ENCODE measurements at regions not wholly inside any gene's neighbourhood (a gene's known extent, or its start where the extent isn't known, plus 50 kb on each side); places are given as distances from the start of the nearest gene placed in this dataset.

DNA sequence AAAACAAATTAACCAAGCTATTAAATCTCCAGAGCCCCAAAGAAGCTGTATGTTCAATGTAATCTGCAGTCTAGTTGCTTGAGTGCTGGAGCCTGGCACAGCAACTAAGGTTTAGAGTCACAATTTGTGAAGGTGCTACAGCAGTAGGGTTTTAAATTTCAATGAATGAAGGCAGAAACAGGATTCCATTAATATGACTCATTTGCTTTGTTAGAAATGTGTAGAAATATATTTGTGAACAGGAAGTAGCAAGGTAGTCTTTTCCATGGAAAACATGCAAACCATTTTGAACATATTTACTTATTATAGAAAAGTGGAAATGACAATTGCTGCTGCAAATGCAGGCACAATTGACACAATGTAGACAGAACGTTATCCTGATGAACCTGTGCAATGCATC lies 149.0 kb upstream of the STEAP4 start:
- ATAC-seq (ENCODE audit: low FRiP score) (no peak), DNase-seq (no peak)
- intact Hi-C loops (cut with DNase I), result no loop called here
- no peak overlapping the region for H3K27ac ChIP-seq (ENCODE audit: low read depth in 1 of 2, low read length in 2 of 2)
- WGBS, 2 donors, result 74 to 80% methylated on average over 1 of the region's 1 CpG
- H3K4me3 ChIP-seq (ENCODE audit: low read length in 2 of 2), result no peak overlapping the region
- no peaks in the 10 kb centered on the region for H3K4me1 ChIP-seq (ENCODE audit: control insufficient read depth in 1 of 2, insufficient read depth in 2 of 2, low read length in 2 of 2)
- H3K9me3 ChIP-seq (ENCODE audit: control insufficient read depth, low read length), result no peaks in the 10 kb centered on the region
- H3K36me3 ChIP-seq (ENCODE audit: control insufficient read depth in 1 of 2, insufficient read depth in 2 of 2, low read length in 1 of 2), result no peaks in the 10 kb centered on the region
- H3K27me3 ChIP-seq (ENCODE audit: control insufficient read depth in 1 of 2, insufficient read depth in 2 of 2, low read length in 1 of 2), result no peaks in the 10 kb centered on the region

DNA sequence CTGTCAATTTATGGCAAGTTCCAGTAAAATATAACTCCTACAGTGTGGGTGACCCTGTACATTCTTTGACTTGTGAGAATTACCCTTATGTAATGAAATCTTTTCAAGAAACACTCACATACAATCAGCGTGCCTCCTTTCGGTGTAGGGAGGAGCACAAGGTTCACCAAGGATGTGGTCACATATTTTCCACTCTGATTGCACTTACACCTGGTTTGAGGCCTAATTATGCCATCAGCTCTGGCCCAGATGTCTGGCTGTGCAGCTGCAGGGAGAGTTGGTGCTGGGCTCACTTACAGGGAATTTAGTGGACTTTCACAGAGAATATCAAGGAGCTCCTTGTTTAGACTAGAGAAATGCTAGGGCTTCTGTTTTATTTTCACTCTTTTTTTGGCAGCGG lies 146.0 kb upstream of the STEAP4 start:
- 82 to 84% methylated on average over 3 of the region's 3 CpGs for WGBS, 2 donors

DNA sequence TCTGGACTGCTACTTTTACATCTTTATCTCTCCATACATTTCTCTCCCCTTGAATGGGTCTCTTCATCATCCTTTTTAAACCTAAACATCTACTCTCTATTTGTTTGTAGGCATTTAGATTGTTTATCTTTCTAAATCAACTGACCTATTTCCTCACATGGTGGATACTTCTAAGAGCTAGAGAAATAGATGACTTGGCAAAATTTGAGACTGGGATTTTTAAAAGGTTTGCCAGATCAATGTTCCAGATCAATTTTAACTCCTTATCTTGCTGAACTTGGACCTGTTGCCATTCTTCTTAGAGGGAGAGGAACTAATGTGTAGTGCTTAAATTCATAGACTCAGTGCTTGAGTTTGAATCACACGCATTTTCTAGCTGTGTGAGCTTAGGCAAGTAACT lies 144.2 kb upstream of the STEAP4 start:
- Histone ChIP-seq H3K4me1 (ENCODE audit: control insufficient read depth in 1 of 2, insufficient read depth in 2 of 2, low read length in 2 of 2) (peaks cover 0 to 1% of the 10 kb centered on the region in 2 donors), H3K27me3 (ENCODE audit: control insufficient read depth in 1 of 2, insufficient read depth in 2 of 2, low read length in 1 of 2) (no peaks in the 10 kb centered on the region), H3K36me3 (ENCODE audit: control insufficient read depth in 1 of 2, insufficient read depth in 2 of 2, low read length in 1 of 2) (no peaks in the 10 kb centered on the region), H3K9me3 (ENCODE audit: control insufficient read depth, low read length) (peaks cover 1% of the 10 kb centered on the region), H3K27ac (ENCODE audit: low read depth in 1 of 2, low read length in 2 of 2) (no peak overlapping the region), H3K4me3 (ENCODE audit: low read length in 2 of 2) (no peak overlapping the region)
- intact Hi-C loops (cut with DNase I), result no loop called here
- DNase-seq (no peak), ATAC-seq (ENCODE audit: low FRiP score) (no peak)
- WGBS, 2 donors, result 80 to 84% methylated on average over 1 of the region's 1 CpG

More for the DNA sequence above, 146.0 kb upstream of the STEAP4 start:
- no peak for ATAC-seq (ENCODE audit: low FRiP score)
- intact Hi-C loops (cut with DNase I), result no loop called here
- H3K4me3 ChIP-seq (ENCODE audit: low read length in 2 of 2), result no peak overlapping the region
- peaks cover 1% of the 10 kb centered on the region for H3K9me3 ChIP-seq (ENCODE audit: control insufficient read depth, low read length)
- no peak overlapping the region for H3K27ac ChIP-seq (ENCODE audit: low read depth in 1 of 2, low read length in 2 of 2)
- H3K4me1 ChIP-seq (ENCODE audit: control insufficient read depth in 1 of 2, insufficient read depth in 2 of 2, low read length in 2 of 2), result no peaks in the 10 kb centered on the region
- H3K27me3 ChIP-seq (ENCODE audit: control insufficient read depth in 1 of 2, insufficient read depth in 2 of 2, low read length in 1 of 2), result no peaks in the 10 kb centered on the region
- DNase-seq, result no peak
- H3K36me3 ChIP-seq (ENCODE audit: control insufficient read depth in 1 of 2, insufficient read depth in 2 of 2, low read length in 1 of 2), result no peaks in the 10 kb centered on the region

DNA sequence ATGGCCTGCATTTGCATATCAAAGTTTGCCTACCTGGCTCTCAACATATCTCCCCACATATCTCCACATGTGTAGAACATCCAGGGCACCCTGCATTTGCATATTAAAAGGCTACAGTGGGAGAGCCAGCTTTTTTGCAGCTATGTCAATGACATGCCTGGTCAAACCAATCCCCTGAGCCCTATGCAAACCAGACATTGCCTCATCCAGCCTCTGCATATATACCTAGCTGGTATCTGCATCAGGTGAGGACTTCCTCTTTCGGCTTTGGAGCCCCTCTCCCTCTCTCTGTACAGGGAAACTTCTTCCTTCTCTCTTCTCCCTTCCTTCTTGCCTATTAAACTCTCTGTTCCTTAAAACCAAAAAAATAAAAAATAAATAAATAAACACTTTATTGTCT lies 142.7 kb upstream of the STEAP4 start:
- intact Hi-C loops (cut with DNase I), result no loop called here
- H3K27ac ChIP-seq (ENCODE audit: low read depth in 1 of 2, low read length in 2 of 2), result no peak overlapping the region

DNA sequence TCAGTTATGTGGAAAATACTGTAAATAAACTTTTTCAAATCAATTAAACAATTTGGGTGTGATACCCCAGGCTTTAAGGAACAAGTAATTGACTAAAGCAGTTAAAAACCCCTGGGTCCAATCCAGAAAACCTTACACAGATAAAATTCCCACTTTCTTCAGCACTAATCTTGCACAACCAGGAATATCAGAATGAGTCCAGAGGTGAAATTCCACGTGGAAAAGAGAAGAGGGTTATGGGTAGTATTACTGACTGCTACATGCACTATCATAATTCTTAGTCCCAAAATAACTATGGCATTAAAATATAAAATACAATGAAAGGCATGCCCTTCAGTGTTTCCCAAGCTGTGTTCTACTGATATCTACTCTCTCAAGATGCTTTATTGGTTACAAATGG lies 135.7 kb upstream of the STEAP4 start:
- ATAC-seq (ENCODE audit: low FRiP score), result no peak
- 13 to 20% methylated on average over 1 of the region's 1 CpG for WGBS, 2 donors
- Histone ChIP-seq H3K27me3 (ENCODE audit: control insufficient read depth in 1 of 2, insufficient read depth in 2 of 2, low read length in 1 of 2) (no peaks in the 10 kb centered on the region), H3K36me3 (ENCODE audit: control insufficient read depth in 1 of 2, insufficient read depth in 2 of 2, low read length in 1 of 2) (no peaks in the 10 kb centered on the region), H3K27ac (ENCODE audit: low read depth in 1 of 2, low read length in 2 of 2) (no peak overlapping the region), H3K4me1 (ENCODE audit: control insufficient read depth in 1 of 2, insufficient read depth in 2 of 2, low read length in 2 of 2) (peaks cover 0 to 1% of the 10 kb centered on the region in 2 donors), H3K9me3 (ENCODE audit: control insufficient read depth, low read length) (no peaks in the 10 kb centered on the region), H3K4me3 (ENCODE audit: low read length in 2 of 2) (no peak overlapping the region)
- intact Hi-C loops (cut with DNase I), result no loop called here
- no peak for DNase-seq

More for the DNA sequence above, 142.7 kb upstream of the STEAP4 start:
- peaks cover 1% of the 10 kb centered on the region for H3K9me3 ChIP-seq (ENCODE audit: control insufficient read depth, low read length)
- no peaks in the 10 kb centered on the region for H3K36me3 ChIP-seq (ENCODE audit: control insufficient read depth in 1 of 2, insufficient read depth in 2 of 2, low read length in 1 of 2)
- WGBS, 2 donors, result 78 to 84% methylated on average over 1 of the region's 1 CpG
- H3K27me3 ChIP-seq (ENCODE audit: control insufficient read depth in 1 of 2, insufficient read depth in 2 of 2, low read length in 1 of 2), result no peaks in the 10 kb centered on the region
- DNase-seq (no peak), ATAC-seq (ENCODE audit: low FRiP score) (no peak)
- no peak overlapping the region for H3K4me3 ChIP-seq (ENCODE audit: low read length in 2 of 2)
- H3K4me1 ChIP-seq (ENCODE audit: control insufficient read depth in 1 of 2, insufficient read depth in 2 of 2, low read length in 2 of 2), result peaks cover 0 to 1% of the 10 kb centered on the region in 2 donors

DNA sequence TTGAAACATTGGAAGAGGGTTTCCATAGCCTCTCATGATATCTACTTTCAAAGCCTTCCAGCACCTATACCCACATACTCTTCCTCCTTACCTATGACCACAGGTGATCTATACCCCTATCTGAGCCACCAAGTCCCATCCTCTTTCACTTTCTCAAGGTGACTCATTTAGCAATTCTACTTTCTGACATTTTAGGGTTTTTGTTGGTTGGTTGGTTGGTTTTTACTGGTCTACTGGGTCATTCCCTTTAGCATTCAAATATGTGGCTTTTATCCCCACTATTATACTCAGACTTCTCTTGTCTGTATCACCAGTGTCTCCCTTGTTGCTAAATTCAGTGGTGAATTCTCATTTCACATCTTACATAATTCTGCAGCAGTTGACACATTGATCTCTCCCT lies 130.4 kb upstream of the STEAP4 start:
- no peaks in the 10 kb centered on the region for H3K4me1 ChIP-seq (ENCODE audit: control insufficient read depth in 1 of 2, insufficient read depth in 2 of 2, low read length in 2 of 2)
- no peaks in the 10 kb centered on the region for H3K36me3 ChIP-seq (ENCODE audit: control insufficient read depth in 1 of 2, insufficient read depth in 2 of 2, low read length in 1 of 2)
- no peak for DNase-seq
- no peak overlapping the region for H3K27ac ChIP-seq (ENCODE audit: low read depth in 1 of 2, low read length in 2 of 2)
- no peaks in the 10 kb centered on the region for H3K27me3 ChIP-seq (ENCODE audit: control insufficient read depth in 1 of 2, insufficient read depth in 2 of 2, low read length in 1 of 2)
- intact Hi-C loops (cut with DNase I), result no loop called here
- no peak overlapping the region for H3K4me3 ChIP-seq (ENCODE audit: low read length in 2 of 2)
- ATAC-seq (ENCODE audit: low FRiP score), result no peak
- no peaks in the 10 kb centered on the region for H3K9me3 ChIP-seq (ENCODE audit: control insufficient read depth, low read length)

DNA sequence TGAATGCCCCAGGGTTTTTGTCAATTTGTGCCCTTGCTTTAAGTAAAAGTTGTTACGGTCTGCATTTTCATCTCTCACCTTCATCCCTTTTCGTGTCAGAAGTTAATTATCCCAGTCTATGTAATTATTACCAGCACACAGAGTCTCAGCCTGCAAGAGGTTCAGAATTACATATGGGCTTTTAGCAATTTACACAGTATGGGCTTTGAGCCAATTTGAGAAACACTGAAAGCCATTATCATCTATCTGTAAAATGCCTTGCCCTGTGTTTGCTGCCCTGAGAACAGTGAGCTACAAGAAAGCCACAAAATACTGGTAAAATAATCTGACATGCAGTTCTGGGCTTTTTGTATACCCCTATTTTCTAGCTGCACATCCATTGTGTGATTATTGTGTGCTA lies 125.6 kb upstream of the STEAP4 start:
- DNase-seq (no peak), ATAC-seq (ENCODE audit: low FRiP score) (no peak)
- no peaks in the 10 kb centered on the region for H3K4me1 ChIP-seq (ENCODE audit: control insufficient read depth in 1 of 2, insufficient read depth in 2 of 2, low read length in 2 of 2)
- no peaks in the 10 kb centered on the region for H3K9me3 ChIP-seq (ENCODE audit: control insufficient read depth, low read length)
- intact Hi-C loops (cut with DNase I), result no loop called here
- 29 to 32% methylated on average over 2 of the region's 2 CpGs for WGBS, 2 donors
- no peaks in the 10 kb centered on the region for H3K36me3 ChIP-seq (ENCODE audit: control insufficient read depth in 1 of 2, insufficient read depth in 2 of 2, low read length in 1 of 2)
- H3K27me3 ChIP-seq (ENCODE audit: control insufficient read depth in 1 of 2, insufficient read depth in 2 of 2, low read length in 1 of 2), result no peaks in the 10 kb centered on the region
- H3K4me3 ChIP-seq (ENCODE audit: low read length in 2 of 2), result no peak overlapping the region
- H3K27ac ChIP-seq (ENCODE audit: low read depth in 1 of 2, low read length in 2 of 2), result no peak overlapping the region

DNA sequence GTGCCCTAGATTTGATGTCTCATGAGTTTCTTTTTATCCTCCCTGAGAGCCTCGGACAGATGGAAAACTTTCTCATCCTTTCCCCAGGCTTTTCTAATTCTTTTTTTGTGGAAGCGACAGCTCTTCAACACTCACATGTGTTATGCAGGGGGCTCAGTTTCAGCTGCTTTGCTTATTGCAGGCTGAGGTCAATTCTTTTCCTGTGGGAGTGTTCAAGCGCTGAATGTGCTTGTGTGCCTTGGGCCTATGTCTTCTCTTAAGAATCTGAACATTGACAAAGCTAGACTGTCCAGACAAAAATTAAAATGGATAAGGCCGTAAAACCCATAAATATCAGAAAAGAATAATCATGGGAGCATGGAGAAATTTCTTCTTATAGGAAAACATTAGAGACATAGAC lies 125.2 kb upstream of the STEAP4 start:
- no peaks in the 10 kb centered on the region for H3K27me3 ChIP-seq (ENCODE audit: control insufficient read depth in 1 of 2, insufficient read depth in 2 of 2, low read length in 1 of 2)
- intact Hi-C loops (cut with DNase I), result no loop called here
- ATAC-seq (ENCODE audit: low FRiP score) (no peak), DNase-seq (no peak)
- no peak overlapping the region for H3K4me3 ChIP-seq (ENCODE audit: low read length in 2 of 2)
- H3K27ac ChIP-seq (ENCODE audit: low read depth in 1 of 2, low read length in 2 of 2), result no peak overlapping the region
- no peaks in the 10 kb centered on the region for H3K36me3 ChIP-seq (ENCODE audit: control insufficient read depth in 1 of 2, insufficient read depth in 2 of 2, low read length in 1 of 2)
- H3K9me3 ChIP-seq (ENCODE audit: control insufficient read depth, low read length), result no peaks in the 10 kb centered on the region
- 40 to 50% methylated on average over 4 of the region's 4 CpGs for WGBS, 2 donors
- no peaks in the 10 kb centered on the region for H3K4me1 ChIP-seq (ENCODE audit: control insufficient read depth in 1 of 2, insufficient read depth in 2 of 2, low read length in 2 of 2)

DNA sequence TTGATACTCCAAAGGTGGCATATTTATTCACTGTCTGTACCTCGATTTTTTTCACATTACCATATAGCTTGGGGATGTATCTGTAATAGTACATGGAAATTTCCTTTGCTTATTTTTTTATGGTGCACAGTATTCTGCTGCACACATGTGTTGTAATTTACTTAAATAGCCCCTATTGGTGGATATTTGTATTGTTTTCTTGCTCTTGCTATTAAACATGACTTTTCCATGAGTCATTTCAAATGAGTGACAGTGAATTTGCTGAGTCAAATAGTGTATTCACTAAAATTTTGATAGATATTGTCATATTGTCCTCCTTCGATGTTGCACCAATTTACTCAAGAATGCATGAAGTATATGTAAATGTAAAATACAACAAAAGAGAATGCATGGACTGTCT lies 122.7 kb upstream of the STEAP4 start:
- no peaks in the 10 kb centered on the region for H3K9me3 ChIP-seq (ENCODE audit: control insufficient read depth, low read length)
- no peak for ATAC-seq (ENCODE audit: low FRiP score)
- H3K27ac ChIP-seq (ENCODE audit: low read depth in 1 of 2, low read length in 2 of 2), result no peak overlapping the region
- no peaks in the 10 kb centered on the region for H3K4me1 ChIP-seq (ENCODE audit: control insufficient read depth in 1 of 2, insufficient read depth in 2 of 2, low read length in 2 of 2)
- intact Hi-C loops (cut with DNase I), result no loop called here
- H3K27me3 ChIP-seq (ENCODE audit: control insufficient read depth in 1 of 2, insufficient read depth in 2 of 2, low read length in 1 of 2), result no peaks in the 10 kb centered on the region
- 66 to 75% methylated on average over 2 of the region's 2 CpGs for WGBS, 2 donors
- no peak for DNase-seq
- H3K4me3 ChIP-seq (ENCODE audit: low read length in 2 of 2), result no peak overlapping the region
- H3K36me3 ChIP-seq (ENCODE audit: control insufficient read depth in 1 of 2, insufficient read depth in 2 of 2, low read length in 1 of 2), result no peaks in the 10 kb centered on the region

Data from aorta (tissue), 5 donors.